NCI-H1930 (cell line): ENCODE measurements at regions not wholly inside any gene's neighbourhood (a gene's known extent, or its start where the extent isn't known, plus 50 kb on each side); places are given as distances from the start of the nearest gene placed in this dataset.
"Not testable (repeated sequence)": the region's sequence is repeated elsewhere in the genome, so short reads cannot be mapped to it uniquely, and the experiment has no call there.

Experiments
- DNase-seq, 2 experiments: peaks; one replicate each; lab custom pipeline; 2025; lab: John Stamatoyannopoulos, UW

- DNase-seq = peak in 1 of 2 experiments; percentile 3
These were observed 229.8 kb upstream of the TEX13C start for GRCh38 chrX:125089761-125090445.

- DNase-seq = peak; percentile 6 to 21
These were observed 225.8 kb upstream of the TEX13C start for GRCh38 chrX:125093852-125094251.

GRCh38 chrX:125094901-125095300, 224.8 kb upstream of the TEX13C start:
- DNase-seq = no peak

- DNase-seq = no peak
These were observed 223.2 kb upstream of the TEX13C start for GRCh38 chrX:125096469-125096868.

- DNase-seq = no peak
These were observed 222.8 kb upstream of the TEX13C start for GRCh38 chrX:125096870-125097269.

- DNase-seq = no peak
These were observed 217.5 kb upstream of the TEX13C start for GRCh38 chrX:125101971-125102755.

- DNase-seq = no peak
These were observed 216.0 kb upstream of the TEX13C start for GRCh38 chrX:125103693-125104092.

GRCh38 chrX:125108921-125109320, 210.8 kb upstream of the TEX13C start:
- DNase-seq = no peak

GRCh38 chrX:125131164-125131563, 188.5 kb upstream of the TEX13C start:
- DNase-seq = no peak

- no peak for DNase-seq
These were observed 187.4 kb upstream of the TEX13C start for GRCh38 chrX:125132274-125132673.

- DNase-seq = no peak
These were observed 182.2 kb upstream of the TEX13C start for GRCh38 chrX:125137521-125137920.

GRCh38 chrX:125150231-125150630, 169.4 kb upstream of the TEX13C start:
- DNase-seq = no peak

GRCh38 chrX:125151146-125151545, 168.5 kb upstream of the TEX13C start:
- DNase-seq = no peak

GRCh38 chrX:125152011-125152410, 167.7 kb upstream of the TEX13C start:
- DNase-seq = no peak

GRCh38 chrX:125153621-125154020, 166.1 kb upstream of the TEX13C start:
- no peak for DNase-seq

- not testable (repeated sequence) for DNase-seq
These were observed 165.1 kb upstream of the TEX13C start for GRCh38 chrX:125154288-125155257.

GRCh38 chrX:125155296-125156033, 164.2 kb upstream of the TEX13C start:
- DNase-seq = not testable (repeated sequence)

GRCh38 chrX:125170459-125170858, 149.2 kb upstream of the TEX13C start:
- no peak for DNase-seq

GRCh38 chrX:125172531-125172930, 147.1 kb upstream of the TEX13C start:
- no peak for DNase-seq

- no peak for DNase-seq
These were observed 143.6 kb upstream of the TEX13C start for GRCh38 chrX:125175991-125176584.

GRCh38 chrX:125193921-125194320, 125.8 kb upstream of the TEX13C start:
- DNase-seq = no peak
